Hematopoietic multipotent progenitor cell treated with erythropoietin and hydrocortisone succinate and interleukin-3 and kit ligand, for 6 days (in vitro differentiated cells): ENCODE measurements at regions not wholly inside any gene's neighbourhood (a gene's known extent, or its start where the extent isn't known, plus 50 kb on each side); places are given as distances from the start of the nearest gene placed in this dataset.
"Not testable (repeated sequence)": the region's sequence is repeated elsewhere in the genome, so short reads cannot be mapped to it uniquely, and the experiment has no call there.

Experiments
- DNase-seq: peaks from one replicate; pipeline ENCODE4 v3.0.0-alpha.2; 2015

- DNase-seq, result no peak
These were observed 163.9 kb downstream of the SMAD6 start for GRCh38 chr15:66865622-66866611.

- no peak for DNase-seq
These were observed 164.6 kb downstream of the SMAD6 start for GRCh38 chr15:66866656-66867055.

GRCh38 chr15:66868918-66869317, 166.9 kb downstream of the SMAD6 start:
- no peak for DNase-seq

- no peak for DNase-seq
These were observed 168.9 kb downstream of the SMAD6 start for GRCh38 chr15:66870880-66871388.

- no peak for DNase-seq
These were observed 170.4 kb downstream of the SMAD6 start for GRCh38 chr15:66872405-66872804.

GRCh38 chr15:66873331-66873730, 171.3 kb downstream of the SMAD6 start:
- not testable (repeated sequence) for DNase-seq

- DNase-seq, result no peak
These were observed 171.8 kb downstream of the SMAD6 start for GRCh38 chr15:66873856-66874255.

GRCh38 chr15:66875588-66876420, 173.8 kb downstream of the SMAD6 start:
- DNase-seq, result no peak

GRCh38 chr15:66876421-66876730, 174.3 kb downstream of the SMAD6 start:
- DNase-seq, result no peak

GRCh38 chr15:66876731-66877476, 174.9 kb downstream of the SMAD6 start:
- no peak for DNase-seq

GRCh38 chr15:66877477-66878271, 175.6 kb downstream of the SMAD6 start:
- no peak for DNase-seq

GRCh38 chr15:66878761-66879160, 176.7 kb downstream of the SMAD6 start:
- DNase-seq, result no peak

GRCh38 chr15:66879531-66880368, 177.7 kb downstream of the SMAD6 start:
- DNase-seq, result no peak

GRCh38 chr15:66880380-66881155, 178.5 kb downstream of the SMAD6 start:
- no peak for DNase-seq

GRCh38 chr15:66881173-66881905, 179.3 kb downstream of the SMAD6 start:
- DNase-seq, result no peak

GRCh38 chr15:66882251-66883020, 180.4 kb downstream of the SMAD6 start:
- no peak for DNase-seq

GRCh38 chr15:66883284-66883911, 181.4 kb downstream of the SMAD6 start:
- no peak for DNase-seq

- no peak for DNase-seq
These were observed 181.2 kb upstream of the SMAD3 start for GRCh38 chr15:66884115-66884622.
